IPS-18c (cell line): ENCODE measurements at regions not wholly inside any gene's neighbourhood (a gene's known extent, or its start where the extent isn't known, plus 50 kb on each side); places are given as distances from the start of the nearest gene placed in this dataset.
"Not testable (repeated sequence)": the region's sequence is repeated elsewhere in the genome, so short reads cannot be mapped to it uniquely, and the experiment has no call there.

ENCODE experiments used
- H3K4me3 ChIP-seq: 2 replicates; pipeline ENCODE4 v1.7.0; 2013; ENCODE audit warnings: low read depth, mild to moderate bottlenecking, low read length, moderate library complexity; ENCODE audit not compliant: insufficient read depth
- H3K9me3 ChIP-seq: one replicate; pipeline ENCODE4 v1.6.1; 2013; ENCODE audit warnings: mild to moderate bottlenecking, low read length, moderate library complexity; ENCODE audit not compliant: control insufficient read depth, insufficient read depth

- Histone ChIP-seq H3K9me3 (no peaks in the 10 kb centered on the region), H3K4me3 (no peak overlapping the region)
Observed at GRCh38 chr4:188779581-188779980, 640.3 kb downstream of the TRIML1 start.

- Histone ChIP-seq H3K4me3 (no peak overlapping the region), H3K9me3 (no peaks in the 10 kb centered on the region)
Observed at GRCh38 chr4:188780028-188780427, 640.8 kb downstream of the TRIML1 start.

- no peak overlapping the region for H3K4me3 ChIP-seq
- H3K9me3 ChIP-seq = no peaks in the 10 kb centered on the region
Observed at GRCh38 chr4:188780686-188781085, 641.4 kb downstream of the TRIML1 start.

DNA sequence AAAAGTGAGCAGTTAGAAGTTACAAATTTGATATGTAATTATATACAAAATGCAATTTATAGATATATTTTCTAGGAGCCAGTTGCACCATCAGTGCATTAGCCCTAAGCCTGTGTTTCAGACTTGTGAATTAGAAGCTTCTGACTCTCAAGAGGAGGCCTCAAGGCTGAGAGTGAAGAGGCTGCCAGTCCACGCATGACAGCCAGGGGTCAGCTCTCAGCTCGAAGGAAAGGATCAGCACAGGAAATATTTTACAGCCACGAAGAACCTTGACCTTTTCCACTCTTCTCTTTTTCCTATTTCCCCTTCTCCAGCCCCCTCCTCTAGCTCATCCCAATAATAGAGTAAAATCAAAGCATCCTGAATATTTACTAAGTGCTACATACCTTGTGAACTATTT, 642.4 kb downstream of the TRIML1 start:
- H3K4me3 ChIP-seq = no peak overlapping the region
- H3K9me3 ChIP-seq = no peaks in the 10 kb centered on the region

- Histone ChIP-seq H3K9me3 (no peaks in the 10 kb centered on the region), H3K4me3 (no peak overlapping the region)
Observed at GRCh38 chr4:188783175-188783574, 643.9 kb downstream of the TRIML1 start.

- Histone ChIP-seq H3K4me3 (no peak overlapping the region), H3K9me3 (no peaks in the 10 kb centered on the region)
Observed at GRCh38 chr4:188783606-188784160, 644.4 kb downstream of the TRIML1 start.

GRCh38 chr4:188796600-188796999, 657.4 kb downstream of the TRIML1 start:
- not testable (repeated sequence) for H3K4me3 ChIP-seq, H3K9me3 ChIP-seq

- H3K4me3 ChIP-seq, H3K9me3 ChIP-seq: not testable (repeated sequence)
Observed at GRCh38 chr4:188797011-188797410, 657.8 kb downstream of the TRIML1 start.

GRCh38 chr4:188804861-188805260, 665.6 kb downstream of the TRIML1 start:
- Histone ChIP-seq H3K9me3 (no peaks in the 10 kb centered on the region), H3K4me3 (no peak overlapping the region)

DNA sequence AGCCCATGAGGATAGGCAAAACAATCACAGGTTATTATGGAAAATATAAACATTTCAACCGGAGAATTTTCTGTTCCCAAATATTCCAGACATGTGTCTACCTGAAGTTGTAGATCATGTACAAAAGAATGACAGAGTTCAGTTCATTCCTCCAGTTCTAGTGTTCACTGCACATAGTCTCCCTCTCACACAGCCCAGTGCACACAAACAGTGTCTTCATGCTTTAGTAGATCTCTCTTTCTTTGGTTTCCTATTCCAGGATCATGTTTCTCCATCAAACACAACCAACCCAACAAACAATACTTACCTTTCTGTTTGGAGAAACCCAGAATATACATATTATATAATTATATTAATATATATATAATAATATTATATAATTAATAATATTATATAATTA, 671.9 kb downstream of the TRIML1 start:
- Histone ChIP-seq H3K4me3 (no peak overlapping the region), H3K9me3 (no peaks in the 10 kb centered on the region)

GRCh38 chr4:188812644-188813043, 673.4 kb downstream of the TRIML1 start:
- H3K4me3 ChIP-seq = no peak overlapping the region
- H3K9me3 ChIP-seq = no peaks in the 10 kb centered on the region

DNA sequence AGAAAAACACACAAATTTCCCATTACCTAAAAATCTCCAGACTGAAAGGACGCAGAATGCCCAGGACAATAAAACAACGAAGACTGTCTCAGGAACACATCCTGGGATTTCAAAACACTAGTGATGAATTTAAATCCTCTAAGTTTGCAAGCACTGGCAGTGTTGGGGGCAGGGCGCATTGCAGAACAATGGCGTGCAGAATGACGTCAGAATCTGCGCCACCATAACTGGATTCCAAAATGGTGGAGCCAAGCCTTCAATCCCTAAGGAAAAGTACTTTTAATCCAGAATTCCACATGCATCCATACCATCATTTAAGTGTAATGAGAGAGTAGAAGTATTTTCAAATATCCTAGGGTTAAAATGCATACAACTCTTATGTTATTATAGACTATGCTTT, 679.1 kb downstream of the TRIML1 start:
- H3K9me3 ChIP-seq = no peaks in the 10 kb centered on the region
- no peak overlapping the region for H3K4me3 ChIP-seq

GRCh38 chr4:188819233-188819632, 680.0 kb downstream of the TRIML1 start:
- H3K9me3 ChIP-seq = no peaks in the 10 kb centered on the region

GRCh38 chr4:188821500-188821899, 682.3 kb downstream of the TRIML1 start:
- Histone ChIP-seq H3K4me3 (no peak overlapping the region), H3K9me3 (no peaks in the 10 kb centered on the region)

More at GRCh38 chr4:188819233-188819632, 680.0 kb downstream of the TRIML1 start:
- no peak overlapping the region for H3K4me3 ChIP-seq

- no peaks in the 10 kb centered on the region for H3K9me3 ChIP-seq
- no peak overlapping the region for H3K4me3 ChIP-seq
Observed at GRCh38 chr4:188822698-188823097, 683.5 kb downstream of the TRIML1 start.

DNA sequence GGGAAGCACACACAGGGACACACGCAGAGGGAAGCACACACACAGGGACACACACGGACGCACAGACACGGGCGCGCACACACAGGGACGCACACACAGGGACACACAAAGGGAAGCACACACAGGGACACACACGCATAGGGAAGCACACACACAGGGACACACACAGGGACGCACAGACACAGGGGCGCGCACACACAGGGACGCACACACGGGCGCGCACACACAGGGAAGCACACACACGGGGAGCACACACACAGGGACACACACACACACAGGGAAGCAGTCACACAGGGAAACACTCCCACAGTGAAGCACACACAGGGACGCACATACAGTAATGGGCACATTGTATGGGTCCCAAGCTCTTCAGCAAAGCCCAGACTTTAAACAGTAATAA, 685.3 kb downstream of the TRIML1 start:
- no peak overlapping the region for H3K4me3 ChIP-seq
- no peaks in the 10 kb centered on the region for H3K9me3 ChIP-seq

GRCh38 chr4:188826393-188826792, 687.2 kb downstream of the TRIML1 start:
- Histone ChIP-seq H3K9me3 (no peaks in the 10 kb centered on the region), H3K4me3 (no peak overlapping the region)

DNA sequence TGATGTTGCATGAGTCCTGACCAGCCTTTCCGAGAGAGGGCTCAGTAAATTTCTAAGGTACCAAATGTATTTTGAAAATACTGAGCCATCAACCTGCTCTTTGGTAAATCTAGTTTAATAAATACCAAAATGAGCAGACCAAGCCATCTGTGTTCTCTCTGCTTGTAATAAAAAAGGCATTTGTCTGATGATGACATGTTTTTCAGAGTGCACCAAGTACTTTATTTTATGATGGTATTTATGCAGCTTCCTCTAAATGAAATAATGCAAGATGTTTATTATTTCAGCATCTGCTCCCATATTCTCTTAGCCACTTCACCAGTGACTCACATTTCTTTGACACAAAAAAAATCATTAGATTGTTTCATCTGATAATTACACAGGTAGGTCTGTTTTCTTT, 700.5 kb downstream of the TRIML1 start:
- Histone ChIP-seq H3K9me3 (no peaks in the 10 kb centered on the region), H3K4me3 (no peak overlapping the region)

DNA sequence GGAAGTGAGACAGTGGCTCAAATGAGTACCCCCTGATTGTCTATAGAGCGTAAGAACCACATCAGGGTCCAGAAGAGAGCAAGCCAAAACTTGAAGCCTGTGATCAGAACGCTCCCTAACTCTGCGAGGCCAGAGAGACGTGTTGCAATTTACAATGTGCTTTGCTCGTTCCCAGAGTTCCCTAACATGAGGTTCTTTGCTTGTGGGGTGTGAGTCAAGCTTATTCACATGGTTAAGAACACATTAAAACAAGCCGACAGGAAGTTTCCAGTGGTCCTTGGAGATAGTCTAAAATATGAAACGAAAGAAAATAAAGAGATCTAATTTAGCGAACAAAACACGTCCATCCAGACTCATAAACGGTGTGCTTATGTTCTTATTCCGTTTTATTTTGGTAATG, 702.3 kb downstream of the TRIML1 start:
- Histone ChIP-seq H3K9me3 (no peaks in the 10 kb centered on the region), H3K4me3 (no peak overlapping the region)
